GM19463 (cell line): ENCODE measurements at regions not wholly inside any gene's neighbourhood (a gene's known extent, or its start where the extent isn't known, plus 50 kb on each side); places are given as distances from the start of the nearest gene placed in this dataset.

Experiments used
- ATAC-seq: cut with Tn5 transposase; IDR thresholded peaks from one replicate; pipeline ENCODE4 v1.9.1; 2021; ENCODE audit warnings: mild to moderate bottlenecking, moderate library complexity; ENCODE audit not compliant: unreplicated experiment

GRCh38 chr12:34340534-34341361 lies 318.5 kb downstream of the ALG10 start:
- no peak for ATAC-seq

DNA sequence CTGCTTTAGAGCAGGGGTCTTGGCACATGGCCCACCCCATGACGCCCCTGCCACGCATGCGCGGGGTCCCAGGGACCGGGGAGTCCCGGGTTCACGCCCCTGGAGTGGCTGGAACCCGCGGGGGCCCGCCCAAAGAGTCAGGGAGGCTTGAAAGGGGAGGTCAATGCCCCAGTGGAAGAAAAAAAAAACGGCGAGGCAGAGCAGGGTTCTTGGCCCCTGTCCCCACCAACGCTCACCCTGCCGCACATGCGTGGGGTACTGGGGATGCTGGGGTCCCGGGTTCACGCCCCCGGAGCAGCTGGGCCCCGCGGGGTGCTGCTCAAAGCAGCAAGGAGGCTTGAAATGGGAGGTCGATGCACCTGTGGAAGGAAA lies 319.1 kb downstream of the ALG10 start:
- no peak for ATAC-seq

DNA sequence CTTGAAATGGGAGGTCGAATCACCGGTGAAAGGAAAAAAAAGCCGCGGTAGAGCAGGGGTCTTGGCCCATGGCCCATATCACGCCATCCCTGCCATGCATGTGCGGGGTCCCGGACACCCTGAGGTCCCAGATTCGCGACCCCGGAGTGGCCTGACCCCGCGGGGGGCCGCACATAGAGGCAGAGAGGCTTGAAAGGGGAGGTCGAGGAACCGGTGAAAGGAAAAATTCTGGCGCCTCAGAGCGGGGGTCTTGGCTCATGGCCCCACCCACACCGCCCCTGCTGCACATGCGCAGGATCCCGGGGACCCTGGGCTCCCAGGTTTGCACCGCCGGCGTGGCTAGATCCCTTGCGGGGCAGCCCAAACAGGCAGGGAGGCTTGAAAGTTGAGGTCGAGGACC lies 319.8 kb downstream of the ALG10 start:
- ATAC-seq: no peak

DNA sequence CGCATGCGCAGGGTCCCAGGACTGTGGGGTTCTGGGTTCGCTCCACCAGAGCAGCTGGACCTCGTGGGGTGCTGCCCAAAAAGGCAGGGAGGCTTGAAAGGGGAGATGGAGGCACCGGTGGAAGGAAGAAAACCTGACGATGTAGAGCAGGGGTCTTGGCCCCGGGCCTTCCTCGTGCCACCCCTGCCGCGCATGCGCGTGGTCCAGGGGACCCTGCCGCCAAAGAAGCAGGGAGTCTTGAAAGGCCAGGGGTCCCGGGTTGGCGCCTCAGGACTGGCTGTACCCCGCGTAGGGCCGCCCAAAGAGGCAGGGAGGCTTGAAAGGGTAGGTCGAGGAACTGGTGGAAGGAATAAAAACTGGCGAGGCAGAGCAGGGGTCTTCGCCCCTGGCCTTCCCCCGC lies 321.0 kb downstream of the ALG10 start:
- no peak for ATAC-seq

DNA sequence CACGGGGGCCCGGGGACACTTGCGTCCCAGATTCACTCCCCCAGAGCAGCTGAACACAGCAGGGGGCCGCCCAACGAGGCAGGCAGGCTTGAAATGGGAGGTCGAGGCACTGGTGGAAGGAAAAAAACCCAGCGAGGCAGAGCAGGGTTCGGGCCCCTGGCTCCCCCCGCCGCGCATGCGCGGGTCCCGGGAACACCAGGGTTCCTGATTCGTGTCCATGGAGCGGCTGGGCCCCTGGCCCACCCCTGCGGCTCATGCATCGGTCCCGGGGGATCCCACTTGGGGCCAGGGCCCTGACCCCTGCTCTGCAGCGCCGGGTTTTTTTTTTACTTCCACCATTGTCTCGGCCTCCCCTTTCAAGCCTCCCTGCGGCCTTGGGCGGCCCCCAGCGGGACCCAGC lies 321.5 kb downstream of the ALG10 start:
- no peak for ATAC-seq

GRCh38 chr12:34344851-34345522 lies 322.7 kb downstream of the ALG10 start:
- ATAC-seq: no peak

GRCh38 chr12:34345801-34346200 lies 323.5 kb downstream of the ALG10 start:
- no peak for ATAC-seq

DNA sequence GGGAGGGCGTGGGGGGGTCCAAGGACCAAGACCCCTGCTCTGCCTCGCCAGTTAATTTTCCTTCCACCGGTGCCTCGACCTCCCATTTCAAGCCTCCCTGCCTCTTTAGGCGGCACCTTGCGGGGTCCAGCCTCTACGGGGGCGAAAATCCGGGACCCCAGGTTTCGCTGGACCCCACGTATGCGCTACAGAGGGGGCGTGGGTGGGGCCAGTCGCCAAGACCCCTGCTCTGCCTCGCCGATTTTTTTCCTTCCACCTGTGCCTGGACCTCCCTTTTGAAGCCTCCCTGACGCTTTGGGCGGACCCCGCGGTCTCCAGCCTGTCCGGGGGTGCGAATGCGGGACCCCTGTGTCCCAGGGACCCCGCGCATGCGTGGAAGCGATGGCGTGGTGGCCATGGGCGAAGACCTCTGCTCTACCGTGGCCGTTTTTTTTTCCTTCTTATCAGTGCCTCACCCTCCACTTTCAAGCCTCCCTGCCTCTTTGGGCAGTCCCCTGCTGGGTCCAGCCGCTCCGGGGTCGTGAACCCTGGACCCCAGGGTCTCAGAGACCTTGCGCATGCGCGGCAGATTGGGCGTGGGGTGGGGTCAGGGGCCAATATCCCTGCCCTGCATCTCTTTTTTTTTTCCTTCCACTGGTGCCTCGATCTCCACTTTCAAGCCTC lies 324.2 kb downstream of the ALG10 start:
- ATAC-seq: no peak

- no peak for ATAC-seq
Measured at GRCh38 chr12:34347367-34347766, 325.1 kb downstream of the ALG10 start.

DNA sequence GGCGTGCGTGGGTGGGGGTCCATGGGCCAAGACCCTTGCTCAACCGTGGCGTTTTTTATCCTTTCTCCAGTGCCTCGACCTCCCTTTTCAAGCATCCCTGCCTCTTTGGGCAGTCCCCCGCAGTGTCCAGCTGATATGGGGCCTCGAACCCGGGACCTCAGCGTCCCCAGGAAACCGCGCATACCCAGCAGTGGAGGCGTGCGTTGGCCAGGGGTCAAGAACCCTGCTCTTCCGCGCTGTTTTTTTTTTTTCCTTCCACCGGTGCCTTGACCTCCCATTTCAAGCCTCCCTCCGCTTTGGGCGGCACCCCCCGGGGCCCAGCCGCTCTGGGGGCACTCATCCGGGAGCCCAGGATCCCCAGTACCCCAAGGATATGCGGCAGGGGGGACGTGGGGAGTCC lies 325.8 kb downstream of the ALG10 start:
- no peak for ATAC-seq

DNA sequence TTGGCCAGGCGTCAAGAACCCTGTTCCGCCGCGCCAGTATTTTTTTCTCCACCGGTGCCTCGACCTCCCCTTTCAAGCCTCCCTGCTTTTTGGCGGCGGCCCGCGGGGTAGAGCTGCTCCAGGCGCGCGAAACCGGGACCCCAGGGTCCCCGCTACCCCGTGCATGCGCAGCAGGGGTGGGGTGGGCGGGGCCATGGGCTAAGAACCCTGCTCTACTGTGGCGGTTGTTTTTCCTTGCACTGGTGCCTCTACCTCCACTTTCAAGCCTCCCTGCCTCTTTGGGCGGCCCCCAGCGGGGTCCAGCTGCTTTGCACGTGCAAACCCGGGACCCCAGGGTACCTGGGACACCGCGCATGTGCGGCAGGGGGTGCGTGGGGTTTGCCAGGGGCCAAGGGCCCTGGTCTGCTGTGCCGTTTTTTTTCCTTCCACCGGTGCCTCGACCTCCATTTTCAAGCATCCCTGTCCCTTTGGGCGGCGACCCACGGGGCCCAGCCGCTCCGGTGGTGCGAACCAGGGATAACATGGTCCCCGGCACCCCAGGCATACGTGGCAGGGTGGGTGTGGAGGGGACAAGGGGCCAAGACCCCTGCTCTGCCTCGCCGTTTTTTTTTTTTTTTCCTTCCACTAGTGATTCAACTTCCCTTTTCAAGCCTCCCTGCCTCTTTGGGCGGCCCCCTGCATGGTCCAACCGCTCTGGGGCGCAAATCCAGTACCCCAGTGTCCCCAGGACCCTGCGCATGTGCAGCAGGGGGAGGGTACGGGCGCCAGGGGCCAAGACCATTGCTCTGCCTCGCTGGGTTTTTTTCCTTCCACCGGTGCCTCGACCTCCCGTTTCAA lies 326.8 kb downstream of the ALG10 start:
- ATAC-seq: no peak

- no peak for ATAC-seq
Measured at GRCh38 chr12:34349673-34349961, 327.3 kb downstream of the ALG10 start.

DNA sequence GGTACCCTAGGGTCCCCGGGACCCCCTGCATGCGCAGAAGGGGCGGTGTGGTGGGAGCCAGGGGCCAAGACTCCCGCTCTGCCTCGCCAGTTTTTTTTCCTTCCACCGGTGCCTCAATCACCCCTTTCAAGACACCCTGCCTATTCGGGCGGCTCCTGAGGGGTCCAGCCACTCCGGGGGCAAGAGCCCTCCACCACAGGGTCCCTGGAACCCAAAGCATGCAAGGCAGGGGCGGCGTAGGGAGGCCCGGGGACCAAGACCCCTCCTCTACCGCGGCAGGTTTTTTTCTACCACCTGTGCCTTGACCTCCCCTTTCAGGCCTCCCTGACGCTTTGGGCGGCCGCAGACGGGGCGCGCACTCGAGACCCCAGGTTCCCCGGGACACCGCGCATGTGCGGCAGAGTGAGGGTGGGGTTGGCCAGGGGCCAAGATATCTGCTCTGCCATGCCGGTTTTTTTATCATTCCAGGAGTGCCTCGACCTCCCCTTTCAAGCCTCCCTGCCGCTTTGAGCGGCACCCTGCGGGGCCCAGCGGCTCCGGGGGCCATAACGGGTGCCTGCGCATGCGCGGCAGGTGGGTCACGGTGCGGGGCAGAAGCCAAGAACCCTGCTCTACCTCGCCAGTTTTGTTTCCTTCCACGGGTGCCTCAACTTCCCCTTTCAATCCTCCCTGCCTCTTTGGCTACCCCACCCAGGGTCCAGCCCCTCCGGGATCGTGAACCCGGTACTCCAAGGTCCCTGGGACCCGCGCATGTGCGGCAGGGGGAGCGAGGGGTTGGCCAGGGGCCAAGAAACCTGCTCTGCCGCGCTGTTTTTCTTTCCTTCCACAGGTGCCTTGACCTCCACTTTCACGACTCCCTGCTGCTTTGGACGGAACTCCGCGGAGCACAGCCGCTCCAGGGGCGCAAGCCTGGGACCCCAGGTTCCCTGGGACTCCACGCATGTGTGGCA lies 328.1 kb downstream of the ALG10 start:
- ATAC-seq: no peak

GRCh38 chr12:34352098-34352497 lies 329.8 kb downstream of the ALG10 start:
- no peak for ATAC-seq

- ATAC-seq: no peak
Measured at GRCh38 chr12:34354239-34355200, 332.2 kb downstream of the ALG10 start.

GRCh38 chr12:34356233-34356987 lies 334.1 kb downstream of the ALG10 start:
- ATAC-seq: no peak

DNA sequence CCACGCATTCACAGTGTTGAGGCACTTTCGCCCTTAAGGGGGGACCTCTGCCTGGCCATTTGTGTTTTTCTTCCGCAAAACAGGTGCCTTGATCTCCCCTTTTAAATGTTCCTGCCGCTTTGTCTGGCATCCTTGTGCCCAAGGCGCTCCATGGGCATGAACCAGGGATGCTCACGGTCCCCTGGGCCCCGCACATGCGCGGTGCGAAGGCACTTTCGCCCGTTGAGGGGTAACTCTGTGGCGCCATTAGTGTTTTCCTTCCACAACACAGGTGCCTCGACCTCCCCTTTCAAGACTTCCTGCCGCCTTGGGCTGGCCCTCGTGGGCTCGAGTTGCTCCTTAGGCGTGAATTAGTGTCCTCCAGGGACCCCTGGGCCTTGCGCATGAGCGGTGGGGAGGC lies 335.5 kb downstream of the ALG10 start:
- ATAC-seq: no peak

- no peak for ATAC-seq
Measured at GRCh38 chr12:34358198-34358597, 335.9 kb downstream of the ALG10 start.
